ENCODE measurements at regions not wholly inside any gene's neighbourhood (a gene's known extent, or its start where the extent isn't known, plus 50 kb on each side); places are given as distances from the start of the nearest gene placed in this dataset.

GRCh38 chr4:56092540-56092939 is 143.8 kb downstream of the CEP135 start:
- DNase-seq (ENCODE audit: extremely low read depth, low read depth) = no peak
- TF ChIP-seq CTCF (IDR thresholded peaks at IDR 0.05; ENCODE audit: low read depth, low read length) = no peak

GRCh38 chr4:56086561-56086960 is 137.8 kb downstream of the CEP135 start:
- no peak for DNase-seq (ENCODE audit: extremely low read depth, low read depth)
- no peak for TF ChIP-seq CTCF (IDR thresholded peaks at IDR 0.05; ENCODE audit: low read depth, low read length)

GRCh38 chr4:56086073-56086541 is 137.4 kb downstream of the CEP135 start:
- TF ChIP-seq CTCF (IDR thresholded peaks at IDR 0.05; ENCODE audit: low read depth, low read length) = no peak
- DNase-seq (ENCODE audit: extremely low read depth, low read depth) = no peak

- DNase-seq (ENCODE audit: extremely low read depth, low read depth) = no peak
- TF ChIP-seq CTCF (IDR thresholded peaks at IDR 0.05; ENCODE audit: low read depth, low read length) = no peak
Observed at GRCh38 chr4:56085275-56085674, 136.5 kb downstream of the CEP135 start.

GRCh38 chr4:56084851-56085250 is 136.1 kb downstream of the CEP135 start:
- no peak for DNase-seq (ENCODE audit: extremely low read depth, low read depth)
- no peak for TF ChIP-seq CTCF (IDR thresholded peaks at IDR 0.05; ENCODE audit: low read depth, low read length)

All from AG09319 (cell line).